ENCODE measurements at regions not wholly inside any gene's neighbourhood (a gene's known extent, or its start where the extent isn't known, plus 50 kb on each side); places are given as distances from the start of the nearest gene placed in this dataset.

- no peak for TF ChIP-seq CTCF (IDR thresholded peaks at IDR 0.05)
- ATAC-seq (no peak), DNase-seq (no peak)
- H3K4me3 ChIP-seq: no peak overlapping the region
- no peaks in the 10 kb centered on the region for H3K27me3 ChIP-seq
- intact Hi-C loops (cut with DNase I): no loop called here
- no peak overlapping the region for H3K27ac ChIP-seq
- H3K36me3 ChIP-seq: no peaks in the 10 kb centered on the region
- no peaks in the 10 kb centered on the region for H3K9me3 ChIP-seq
- H3K4me1 ChIP-seq: no peaks in the 10 kb centered on the region
Measured at GRCh38 chr17:62172492-62173291, 107.6 kb upstream of the MED13 start.

- H3K4me3 ChIP-seq: no peak overlapping the region
- TF ChIP-seq CTCF (IDR thresholded peaks at IDR 0.05): no peak
- no peaks in the 10 kb centered on the region for H3K36me3 ChIP-seq
- DNase-seq: no peak
- H3K27ac ChIP-seq: no peak overlapping the region
- ATAC-seq: no peak
- no peaks in the 10 kb centered on the region for H3K9me3 ChIP-seq
- H3K27me3 ChIP-seq: no peaks in the 10 kb centered on the region
- intact Hi-C loops (cut with DNase I): no loop called here
- H3K4me1 ChIP-seq: no peaks in the 10 kb centered on the region
Measured at GRCh38 chr17:62167076-62167475, 102.0 kb upstream of the MED13 start.

GRCh38 chr17:62164747-62165722 is 100.0 kb upstream of the MED13 start:
- intact Hi-C loops (cut with DNase I): no loop called here
- ATAC-seq (peak; percentile 32), DNase-seq (no peak)
- H3K4me1 ChIP-seq: no peaks in the 10 kb centered on the region
- no peaks in the 10 kb centered on the region for H3K9me3 ChIP-seq
- no peak for TF ChIP-seq CTCF (IDR thresholded peaks at IDR 0.05)
- no peaks in the 10 kb centered on the region for H3K27me3 ChIP-seq
- H3K36me3 ChIP-seq: no peaks in the 10 kb centered on the region
- no peak overlapping the region for H3K27ac ChIP-seq
- no peak overlapping the region for H3K4me3 ChIP-seq

- DNase-seq (no peak), ATAC-seq (peak; percentile 73)
- no peak overlapping the region for H3K27ac ChIP-seq
Measured at GRCh38 chr17:62163847-62164246, 98.8 kb upstream of the MED13 start.

More at GRCh38 chr17:62163847-62164246, 98.8 kb upstream of the MED13 start:
- no peak for TF ChIP-seq CTCF (IDR thresholded peaks at IDR 0.05)
- intact Hi-C loops (cut with DNase I): no loop called here
- Histone ChIP-seq H3K9me3 (no peaks in the 10 kb centered on the region), H3K27me3 (no peaks in the 10 kb centered on the region), H3K4me3 (no peak overlapping the region), H3K36me3 (no peaks in the 10 kb centered on the region), H3K4me1 (no peaks in the 10 kb centered on the region)

All from left lung (tissue), 4 donors.